HL-60/S4 (cell line): ENCODE measurements at regions not wholly inside any gene's neighbourhood (a gene's known extent, or its start where the extent isn't known, plus 50 kb on each side); places are given as distances from the start of the nearest gene placed in this dataset.
"Not testable (repeated sequence)": the region's sequence is repeated elsewhere in the genome, so short reads cannot be mapped to it uniquely, and the experiment has no call there.

ENCODE experiments used
- in situ Hi-C: fragments of 300-500 bp; cut with MboI; formaldehyde crosslinking; loops from 2 replicates; pipeline ENCODE4 v1.14.3; 2022; ENCODE audit warnings: low sequenced_read_pairs

GRCh38 chr2:111606632-111607031 lies 277.4 kb downstream of the ANAPC1 start:
- in situ Hi-C loops = not testable (repeated sequence)

- in situ Hi-C loops = not testable (repeated sequence)
Observed at GRCh38 chr2:111609146-111609844, 274.7 kb downstream of the ANAPC1 start.

- in situ Hi-C loops = not testable (repeated sequence)
Observed at GRCh38 chr2:111610035-111610434, 274.0 kb downstream of the ANAPC1 start.

- in situ Hi-C loops = no loop called here
Observed at GRCh38 chr2:111616651-111617218, 267.3 kb downstream of the ANAPC1 start.

GRCh38 chr2:111617299-111618225 lies 266.4 kb downstream of the ANAPC1 start:
- in situ Hi-C loops = no loop called here

GRCh38 chr2:111618226-111618977 lies 265.6 kb downstream of the ANAPC1 start:
- in situ Hi-C loops = no loop called here

- in situ Hi-C loops = no loop called here
Observed at GRCh38 chr2:111618978-111619902, 264.8 kb downstream of the ANAPC1 start.

GRCh38 chr2:111620281-111620680 lies 263.7 kb downstream of the ANAPC1 start:
- in situ Hi-C loops = no loop called here

GRCh38 chr2:111622859-111623258 lies 261.1 kb downstream of the ANAPC1 start:
- in situ Hi-C loops = no loop called here

GRCh38 chr2:111623380-111623779 lies 260.6 kb downstream of the ANAPC1 start:
- in situ Hi-C loops = no loop called here

GRCh38 chr2:111624411-111625156 lies 259.4 kb downstream of the ANAPC1 start:
- in situ Hi-C loops = no loop called here

- in situ Hi-C loops = not testable (repeated sequence)
Observed at GRCh38 chr2:111625157-111625537, 258.8 kb downstream of the ANAPC1 start.

- in situ Hi-C loops = no loop called here
Observed at GRCh38 chr2:111626037-111626864, 257.7 kb downstream of the ANAPC1 start.

GRCh38 chr2:111626865-111627163 lies 257.2 kb downstream of the ANAPC1 start:
- in situ Hi-C loops = no loop called here

GRCh38 chr2:111627256-111627655 lies 256.7 kb downstream of the ANAPC1 start:
- in situ Hi-C loops = no loop called here

- in situ Hi-C loops = no loop called here
Observed at GRCh38 chr2:111628221-111628620, 255.8 kb downstream of the ANAPC1 start.

- in situ Hi-C loops = no loop called here
Observed at GRCh38 chr2:111629983-111630382, 254.0 kb downstream of the ANAPC1 start.

- in situ Hi-C loops = no loop called here
Observed at GRCh38 chr2:111632661-111633060, 251.3 kb downstream of the ANAPC1 start.

- in situ Hi-C loops = no loop called here
Observed at GRCh38 chr2:111633189-111633588, 250.8 kb downstream of the ANAPC1 start.
